Islet of Langerhans (tissue), 1 donor: ENCODE measurements at regions not wholly inside any gene's neighbourhood (a gene's known extent, or its start where the extent isn't known, plus 50 kb on each side); places are given as distances from the start of the nearest gene placed in this dataset.

Experiments used
- FAIRE-seq: peaks from one replicate; lab custom pipeline; 2011; peaks lifted over from hg19 to GRCh38; lab: Jason Lieb, UNC

- FAIRE-seq, result no peak
Measured at GRCh38 chr4:23660865-23661264, 229.0 kb downstream of the PPARGC1A start.

- no peak for FAIRE-seq
Measured at GRCh38 chr4:23654791-23655190, 235.1 kb downstream of the PPARGC1A start.

GRCh38 chr4:23648854-23649596 lies 240.8 kb downstream of the PPARGC1A start:
- no peak for FAIRE-seq

- FAIRE-seq, result no peak
Measured at GRCh38 chr4:23635468-23635867, 254.4 kb downstream of the PPARGC1A start.

- FAIRE-seq, result no peak
Measured at GRCh38 chr4:23631255-23631950, 258.4 kb downstream of the PPARGC1A start.

GRCh38 chr4:23630110-23630509 lies 259.7 kb downstream of the PPARGC1A start:
- FAIRE-seq, result no peak

- FAIRE-seq, result no peak
Measured at GRCh38 chr4:23629421-23629820, 260.4 kb downstream of the PPARGC1A start.

- FAIRE-seq, result peak; percentile 36
Measured at GRCh38 chr4:23614284-23614892, 275.5 kb downstream of the PPARGC1A start.

- no peak for FAIRE-seq
Measured at GRCh38 chr4:23613782-23614181, 276.1 kb downstream of the PPARGC1A start.

GRCh38 chr4:23602720-23603119 lies 287.1 kb downstream of the PPARGC1A start:
- FAIRE-seq, result no peak

- no peak for FAIRE-seq
Measured at GRCh38 chr4:23594125-23594524, 295.7 kb downstream of the PPARGC1A start.

- no peak for FAIRE-seq
Measured at GRCh38 chr4:23590431-23590830, 299.4 kb downstream of the PPARGC1A start.

- no peak for FAIRE-seq
Measured at GRCh38 chr4:23584024-23584423, 305.8 kb downstream of the PPARGC1A start.

GRCh38 chr4:23582671-23583070 lies 307.2 kb downstream of the PPARGC1A start:
- FAIRE-seq, result no peak

- FAIRE-seq, result no peak
Measured at GRCh38 chr4:23579166-23579565, 310.7 kb downstream of the PPARGC1A start.

GRCh38 chr4:23577398-23577797 lies 312.4 kb downstream of the PPARGC1A start:
- FAIRE-seq, result no peak

- no peak for FAIRE-seq
Measured at GRCh38 chr4:23572382-23572781, 317.5 kb downstream of the PPARGC1A start.

GRCh38 chr4:23567338-23567737 lies 322.5 kb downstream of the PPARGC1A start:
- FAIRE-seq, result no peak

- FAIRE-seq, result no peak
Measured at GRCh38 chr4:23560748-23561147, 329.1 kb downstream of the PPARGC1A start.

- FAIRE-seq, result no peak
Measured at GRCh38 chr4:23558101-23558500, 331.7 kb downstream of the PPARGC1A start.

GRCh38 chr4:23547601-23548000 lies 342.2 kb downstream of the PPARGC1A start:
- FAIRE-seq, result no peak

- FAIRE-seq, result no peak
Measured at GRCh38 chr4:23547096-23547495, 342.8 kb downstream of the PPARGC1A start.

- no peak for FAIRE-seq
Measured at GRCh38 chr4:23539969-23540569, 349.8 kb downstream of the PPARGC1A start.
